ENCODE measurements at regions not wholly inside any gene's neighbourhood (a gene's known extent, or its start where the extent isn't known, plus 50 kb on each side); places are given as distances from the start of the nearest gene placed in this dataset.

GRCh38 chr20:7305976-7306375 is 538.5 kb downstream of the BMP2 start:
- TF ChIP-seq POLR2A (IDR thresholded peaks at IDR 0.05) (no peak), CTCF (IDR thresholded peaks at IDR 0.05) (no peak)

Measured in uterus (tissue), 2 donors.